ENCODE measurements at regions not wholly inside any gene's neighbourhood (a gene's known extent, or its start where the extent isn't known, plus 50 kb on each side); places are given as distances from the start of the nearest gene placed in this dataset.

- no peak overlapping the region for H3K4me2 ChIP-seq (ENCODE audit: low read depth, low read length)
- dilution Hi-C loops (cut with HindIII; ENCODE audit: low sequenced_read_pairs, unreplicated experiment): no loop called here
- POLR2A ChIA-PET (ENCODE audit: unreplicated experiment): interaction anchor here (0.6 kb wide), 1 partner anchor 210 kb away, joined by 3 read pairs; no protein-coding TSS in a partner anchor
Measured at GRCh38 chr10:8670461-8670860, 616.0 kb downstream of the GATA3 start.

More at GRCh38 chr10:8670461-8670860, 616.0 kb downstream of the GATA3 start:
- Histone ChIP-seq H2BK120ac (ENCODE audit: low read depth, low read length) (no peak overlapping the region), H3K9me3 (ENCODE audit: control insufficient read depth, insufficient read depth, low read length) (peaks cover 2% of the 10 kb centered on the region; the same call in 1 of the 2 replicates), H2AK5ac (ENCODE audit: low read depth, low read length) (no peak overlapping the region), H3K56ac (ENCODE audit: extremely low read depth, insufficient read depth, low read length) (no peak overlapping the region), H3K4me3 (ENCODE audit: insufficient read depth, low read depth, low read length) (no peak overlapping the region), H3K27me3 (ENCODE audit: control insufficient read depth, insufficient read depth, low read length) (no peaks in the 10 kb centered on the region), H3K79me1 (ENCODE audit: low read depth in 1 of 2, low read length in 2 of 2) (no peaks in the 10 kb centered on the region), H3K23ac (ENCODE audit: low read depth, low read length) (no peak overlapping the region), H3K4me1 (ENCODE audit: control insufficient read depth, insufficient read depth, low read length) (no peaks in the 10 kb centered on the region), H2BK20ac (ENCODE audit: low read depth, low read length) (no peak overlapping the region), H3K14ac (replicated peaks; ENCODE audit: low read depth, low read length) (no peak overlapping the region), H3K36me3 (ENCODE audit: control insufficient read depth, insufficient read depth, low read length) (no peaks in the 10 kb centered on the region), H4K20me1 (ENCODE audit: insufficient read depth, low read length) (no peaks in the 10 kb centered on the region), H3K18ac (ENCODE audit: low read depth, low read length) (no peak overlapping the region), H3K9me1 (ENCODE audit: insufficient read depth, low read length) (no peaks in the 10 kb centered on the region), H4K5ac (ENCODE audit: low read depth, low read length) (no peak overlapping the region), H3K27ac (ENCODE audit: insufficient read depth, low read length) (no peak overlapping the region), H3K9ac (ENCODE audit: low read depth, low read length) (no peak overlapping the region), H4K91ac (ENCODE audit: insufficient read depth, low read depth, low read length) (no peak overlapping the region), H3K4ac (ENCODE audit: low read depth, low read length) (no peak overlapping the region), H2AFZ (replicated peaks; ENCODE audit: low read length, poor library complexity) (no peak overlapping the region), H2BK15ac (ENCODE audit: low read depth, low read length) (no peak overlapping the region), H2BK5ac (ENCODE audit: low read depth, low read length, poor library complexity, severe bottlenecking) (no peak overlapping the region), H2AK9ac (replicated peaks; ENCODE audit: low read depth, low read length, poor library complexity) (no peak overlapping the region), H4K8ac (ENCODE audit: low read depth in 2 of 2, low read length in 2 of 2) (no peak overlapping the region)
- DNase-seq: no peak
- intact Hi-C loops (cut with micrococcal nuclease) (no loop called here), in situ Hi-C loops (cut with MboI; ENCODE audit: low sequenced_read_pairs) (no loop called here)
- no TSS peak for BruUV-seq (replicated peaks)
- CTCF ChIA-PET: no interaction called here
- TF ChIP-seq ELK1 (IDR thresholded peaks at IDR 0.05; ENCODE audit: borderline replicate concordance, low read depth, low read length): no peak
- TF ChIP-seq RAD21 (IDR thresholded peaks at IDR 0.05; ENCODE audit: low read length): no peak
- no peak for TF ChIP-seq MAFK (IDR thresholded peaks at IDR 0.05; ENCODE audit: low read depth, low read length)
- TF ChIP-seq BHLHE40 (IDR thresholded peaks at IDR 0.05; ENCODE audit: low read depth, low read length): no peak
- TF ChIP-seq USF2 (IDR thresholded peaks at IDR 0.05; ENCODE audit: low read depth, low read length): no peak
- no peak for TF ChIP-seq CTCF (conservative IDR thresholded peaks at IDR 0.05; ENCODE audit: low read depth, low read length)
- TF ChIP-seq RFX5 (IDR thresholded peaks at IDR 0.05; ENCODE audit: low read depth, low read length): no peak
- TF ChIP-seq MXI1 (IDR thresholded peaks at IDR 0.05; ENCODE audit: borderline replicate concordance, low read depth, low read length): no peak
- TF ChIP-seq CHD1 (IDR thresholded peaks at IDR 0.05; ENCODE audit: low read depth, low read length): no peak
- TF ChIP-seq SMC3 (IDR thresholded peaks at IDR 0.05; ENCODE audit: low read depth, low read length): no peak
- ATAC-seq (ENCODE audit: low read depth): no peak
- WGBS, 2 experiments (ENCODE audit: extremely low coverage in 2 of 2, insufficient read length in 1 of 2): no CpG with 5 or more reads among the region's 2 CpGs

Data from IMR-90 (cell line).